K562 (cell line): ENCODE measurements at regions not wholly inside any gene's neighbourhood (a gene's known extent, or its start where the extent isn't known, plus 50 kb on each side); places are given as distances from the start of the nearest gene placed in this dataset.

Experiments used
- ATAC-seq: fragments of 200-7000 bp; cut with Tn5 transposase; 3 replicates; pipeline ENCODE4 v1.9.1; 2020; ENCODE audit warnings: moderate library complexity
- BruUV-seq: library from RNA; stranded (reverse); fragments of 400-500 nt; replicated peaks from 2 replicates; lab custom pipeline; 2021; lab: Mats Ljungman, UMichigan
- CTCF ChIA-PET: fragments of 300-600 bp; formaldehyde crosslinking; extraction: SDS; loops from one replicate; lab custom pipeline; 2021; ENCODE audit warnings: low intra/inter-chr PET ratio; lab: Yijun Ruan, JAX
- POLR2A ChIA-PET: fragments of 300-600, 350-650 bp; sonication (Branson Sonifier 250); formaldehyde crosslinking; extraction: SDS; loops from one replicate; lab custom pipeline; 2021; ENCODE audit warnings: antibody characterized with exemption, inconsistent platforms; lab: Yijun Ruan, JAX
- DNase-seq, 4 experiments: peaks; one replicate each; pipeline versions ENCODE4 v3.0.0 to v3.0.0-alpha.2; 2011 to 2018; ENCODE audit warnings: low spot score in 3 of 4, mixed read lengths in 3 of 4; ENCODE audit errors: extremely low read depth in 1 of 4
- FAIRE-seq: peaks from 2 replicates; lab custom pipeline; 2011; peaks lifted over from hg19 to GRCh38; lab: Jason Lieb, UNC
- H2AFZ ChIP-seq: 2 replicates; pipeline ENCODE4 v1.6.0; 2011; ENCODE audit warnings: low read depth, low read length, control low read depth, inconsistent platforms
- H3K27ac ChIP-seq: fragments of 200-600 bp; 3 replicates; pipeline ENCODE4 v1.8.0; 2011; ENCODE audit warnings: low read depth, mild to moderate bottlenecking, control low read depth, inconsistent platforms, low read length, moderate library complexity, mixed read lengths; ENCODE audit errors: extremely low read depth
- H3K27me3 ChIP-seq, 2 experiments: fragments of 300-600 bp in 1 of 2; 2 replicates in 1 of 2; 3 replicates in 1 of 2; pipeline versions ENCODE4 v1.6.0 to v1.8.0; 2011; ENCODE audit warnings: inconsistent platforms in 2 of 2, low read length in 2 of 2, mild to moderate bottlenecking in 1 of 2, mixed read lengths in 1 of 2, moderate library complexity in 1 of 2; ENCODE audit not compliant: control insufficient read depth in 2 of 2, insufficient read depth in 2 of 2
- H3K36me3 ChIP-seq: fragments of 300-600 bp; 3 replicates; pipeline ENCODE4 v1.8.0; 2011; ENCODE audit warnings: mild to moderate bottlenecking, low read length, inconsistent platforms; ENCODE audit not compliant: control insufficient read depth, insufficient read depth
- H3K4me1 ChIP-seq, 2 experiments: fragments of 200-600 bp in 1 of 2; replicated peaks in 1 of 2; 2 replicates in 1 of 2; 3 replicates in 1 of 2; pipeline versions ENCODE4 v1.5.1 to v1.8.0; 2011; ENCODE audit warnings: inconsistent platforms in 2 of 2, low read length in 2 of 2, mild to moderate bottlenecking in 1 of 2, mixed read lengths in 1 of 2, moderate library complexity in 1 of 2; ENCODE audit not compliant: control insufficient read depth in 2 of 2, insufficient read depth in 2 of 2
- H3K4me2 ChIP-seq: 2 replicates; pipeline ENCODE4 v1.6.1; 2011; ENCODE audit warnings: low read length, control low read depth, inconsistent platforms, mixed read lengths; ENCODE audit not compliant: insufficient read depth
- H3K4me3 ChIP-seq: fragments of 200-600 bp; sonication (generic), shearing (Covaris generic); 2 replicates; pipeline ENCODE4 v1.5.1; 2016; ENCODE audit warnings: control low read depth, inconsistent platforms
- H3K79me2 ChIP-seq: fragments of 200-600 bp; 3 replicates; pipeline ENCODE4 v1.8.0; 2011; ENCODE audit warnings: low read length, inconsistent platforms; ENCODE audit not compliant: control insufficient read depth, insufficient read depth
- H3K9ac ChIP-seq, 2 experiments: 2 replicates each; pipeline versions ENCODE4 v1.6.0 to v1.6.1; 2011; ENCODE audit warnings: low read depth in 2 of 2, low read length in 2 of 2, control low read depth in 1 of 2, inconsistent platforms in 1 of 2, mild to moderate bottlenecking in 1 of 2, mixed read lengths in 1 of 2; ENCODE audit not compliant: insufficient read depth in 1 of 2
- H3K9me1 ChIP-seq: one replicate; pipeline ENCODE4 v1.6.0; 2011; ENCODE audit warnings: inconsistent platforms, mild to moderate bottlenecking, low read length, moderate library complexity; ENCODE audit not compliant: control insufficient read depth, insufficient read depth
- H3K9me3 ChIP-seq: replicated peaks from 2 replicates; pipeline ENCODE4 v1.5.1; 2011; ENCODE audit warnings: low read depth, low read length, inconsistent platforms; ENCODE audit not compliant: control insufficient read depth, insufficient read depth
- H4K20me1 ChIP-seq: replicated peaks from 2 replicates; pipeline ENCODE4 v1.6.1; 2011; ENCODE audit warnings: low read length, inconsistent platforms, mixed read lengths; ENCODE audit not compliant: control insufficient read depth, insufficient read depth
- CREM ChIP-seq: IDR thresholded peaks from 2 replicates; pipeline ENCODE4 v1.6.1; 2014; ENCODE audit warnings: antibody characterized with exemption, low read depth
- ESRRA ChIP-seq: fragments of 450-650 bp; IDR thresholded peaks from 2 replicates; pipeline ENCODE4 v1.6.1; 2014; ENCODE audit warnings: low read depth, mild to moderate bottlenecking, moderate library complexity, borderline replicate concordance
- FOXA3 ChIP-seq, 2 experiments: fragments of 450-650 bp in 1 of 2; sonication (generic) in 1 of 2; formaldehyde crosslinking; IDR thresholded peaks in 1 of 2; conservative IDR thresholded peaks in 1 of 2; 2 replicates each; pipeline versions ENCODE4 v1.4.0 to v1.8.0; 2020 to 2022; ENCODE audit warnings: mild to moderate bottlenecking in 2 of 2, missing genetic modification reagents in 1 of 2
- IRF2 ChIP-seq: sonication (generic); formaldehyde crosslinking; IDR thresholded peaks from 2 replicates; pipeline ENCODE4 v1.8.1; 2022; ENCODE audit warnings: mild to moderate bottlenecking, missing genetic modification reagents
- IRF9 ChIP-seq: fragments of 450-650 bp; IDR thresholded peaks from 2 replicates; pipeline ENCODE4 v1.6.1; 2016; ENCODE audit warnings: missing biosample characterization, missing genetic modification characterization
- LARP7 ChIP-seq: fragments of 450-650 bp; IDR thresholded peaks from 2 replicates; pipeline ENCODE4 v1.6.1; 2016
- MBD2 ChIP-seq: sonication (generic); IDR thresholded peaks from 2 replicates; pipeline ENCODE4 v1.6.1; 2016; ENCODE audit warnings: low read depth, borderline replicate concordance
- POLR2AphosphoS5 ChIP-seq: IDR thresholded peaks from 2 replicates; pipeline ENCODE4 v1.6.1; 2011; ENCODE audit warnings: mild to moderate bottlenecking, low read depth, low read length, moderate library complexity; ENCODE audit not compliant: control insufficient read depth, insufficient read depth
- RBM34 ChIP-seq: fragments of 200-400 bp; formaldehyde crosslinking; IDR thresholded peaks from 2 replicates; pipeline ENCODE4 v1.6.1; 2018; ENCODE audit warnings: low read length, borderline replicate concordance; ENCODE audit not compliant: insufficient read depth
- SIRT6 ChIP-seq: IDR thresholded peaks from one replicate; pipeline ENCODE4 v1.6.1; 2012; ENCODE audit warnings: low read depth, mild to moderate bottlenecking, control low read depth, inconsistent platforms, low read length, moderate library complexity
- TCFL5 ChIP-seq: fragments of 250-450 bp; sonication (Bioruptor Pico); conservative IDR thresholded peaks from 2 replicates; pipeline ENCODE4 v1.6.1; 2021; ENCODE audit warnings: mild to moderate bottlenecking, moderate library complexity, matching md5 sums
- ZBTB7A ChIP-seq: IDR thresholded peaks from 2 replicates; pipeline ENCODE4 v1.6.1; 2011; ENCODE audit warnings: low read depth, mild to moderate bottlenecking, low read length, moderate library complexity, borderline replicate concordance; ENCODE audit not compliant: control insufficient read depth
- ZNF232 ChIP-seq: sonication (generic); formaldehyde crosslinking; IDR thresholded peaks from 2 replicates; pipeline ENCODE4 v1.8.0; 2022; ENCODE audit warnings: mild to moderate bottlenecking, missing genetic modification reagents
- WGBS: fragments of 100-300 bp; shearing (Covaris generic); methylation state at CpG from one replicate; pipeline ENCODE4 v1.1.6; 2016; ENCODE audit warnings: low coverage, mixed read lengths; ENCODE audit not compliant: insufficient coverage; ENCODE audit errors: missing lambda C conversion rate; 5-methylcytosine and 5-hydroxymethylcytosine counted together
- in situ Hi-C: fragments of 300-500 bp; cut with MboI; formaldehyde crosslinking; loops from 4 replicates; pipeline ENCODE4 v1.15.0; 2018; ENCODE audit warnings: inconsistent platforms, mixed read lengths
- intact Hi-C: fragments of 100-400 bp; cut with micrococcal nuclease; formaldehyde crosslinking; loops from 2 replicates; pipeline ENCODE4 v1.14.2; 2022
- TF ChIP-seq, protein P1 (sequence below): fragments of 450-650 bp; conservative IDR thresholded peaks from 2 replicates; pipeline ENCODE4 v1.6.1; 2016; ENCODE audit warnings: missing genetic modification characterization, low read depth, mild to moderate bottlenecking, missing compliant biosample characterization, moderate library complexity
- TF ChIP-seq, protein P2 (sequence below): fragments of 250-450 bp; sonication (Bioruptor Pico); IDR thresholded peaks from 2 replicates; pipeline ENCODE4 v1.5.0; 2020; ENCODE audit warnings: mild to moderate bottlenecking

DNA sequence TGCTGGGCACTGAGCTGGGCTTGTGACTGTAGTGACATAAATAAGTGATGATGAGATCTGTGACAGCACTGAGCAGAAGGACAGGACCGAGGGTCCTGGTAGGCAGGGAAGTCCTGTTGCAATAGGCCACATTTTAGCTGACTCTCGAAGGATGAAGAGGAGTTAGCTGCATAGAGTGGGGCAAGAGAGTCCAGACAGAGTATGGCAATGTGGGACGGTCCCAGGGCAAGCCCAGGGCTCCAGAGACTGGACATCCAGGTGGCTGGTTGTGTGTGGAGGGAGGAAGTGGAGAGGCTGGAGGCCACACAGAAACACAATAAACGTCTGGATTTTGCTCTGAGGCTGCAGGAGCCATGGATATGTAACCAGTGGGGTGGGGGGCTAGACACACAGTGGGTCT, 64.5 kb upstream of the ZNF423 start:
- H3K9ac ChIP-seq = no peak overlapping the region
- H3K9me3 ChIP-seq = no peaks in the 10 kb centered on the region
- FAIRE-seq (no peak), ATAC-seq (no peak)
- intact Hi-C loops (loop anchor here (2.0 to 5.0 kb wide), 2 partner anchors 64 to 513 kb away; partner anchors contain the start of gene ZNF423), in situ Hi-C loops (no loop called here)
- no peaks in the 10 kb centered on the region for H3K36me3 ChIP-seq
- WGBS = 0% methylated on average over 4 of the region's 4 CpGs
- no peaks in the 10 kb centered on the region for H3K9me1 ChIP-seq
- H3K27me3 ChIP-seq = peaks cover 2 to 29% of the 10 kb centered on the region in 2 experiments; a peak in 3 of 5 replicates
- no peaks in the 10 kb centered on the region for H3K79me2 ChIP-seq
- BruUV-seq = no TSS peak
- H4K20me1 ChIP-seq = 0 out of 2 replicates have a peak, but pooled peaks cover 4% of the 10 kb centered on the region
- H3K4me3 ChIP-seq = no peak overlapping the region
- no peak overlapping the region for H2AFZ ChIP-seq
- no peak overlapping the region for H3K4me2 ChIP-seq
- TF ChIP-seq, protein P1, sequence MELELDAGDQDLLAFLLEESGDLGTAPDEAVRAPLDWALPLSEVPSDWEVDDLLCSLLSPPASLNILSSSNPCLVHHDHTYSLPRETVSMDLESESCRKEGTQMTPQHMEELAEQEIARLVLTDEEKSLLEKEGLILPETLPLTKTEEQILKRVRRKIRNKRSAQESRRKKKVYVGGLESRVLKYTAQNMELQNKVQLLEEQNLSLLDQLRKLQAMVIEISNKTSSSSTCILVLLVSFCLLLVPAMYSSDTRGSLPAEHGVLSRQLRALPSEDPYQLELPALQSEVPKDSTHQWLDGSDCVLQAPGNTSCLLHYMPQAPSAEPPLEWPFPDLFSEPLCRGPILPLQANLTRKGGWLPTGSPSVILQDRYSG (tag) = no peak
- TF ChIP-seq IRF9 (tag) (no peak), MBD2 (no peak), ESRRA (no peak), TCFL5 (CRISPR knock-in tag) (no peak), CREM (no peak), LARP7 (no peak), ZBTB7A (no peak), ZNF232 (CRISPR knock-in tag) (no peak), POLR2AphosphoS5 (no peak), FOXA3 (CRISPR knock-in tag; conservative IDR thresholded peaks at IDR 0.05 in 1 of 2, IDR thresholded peaks at IDR 0.05 in 1 of 2) (no peak), SIRT6 (no peak), RBM34 (no peak), IRF2 (CRISPR knock-in tag) (no peak)
- TF ChIP-seq, protein P2, sequence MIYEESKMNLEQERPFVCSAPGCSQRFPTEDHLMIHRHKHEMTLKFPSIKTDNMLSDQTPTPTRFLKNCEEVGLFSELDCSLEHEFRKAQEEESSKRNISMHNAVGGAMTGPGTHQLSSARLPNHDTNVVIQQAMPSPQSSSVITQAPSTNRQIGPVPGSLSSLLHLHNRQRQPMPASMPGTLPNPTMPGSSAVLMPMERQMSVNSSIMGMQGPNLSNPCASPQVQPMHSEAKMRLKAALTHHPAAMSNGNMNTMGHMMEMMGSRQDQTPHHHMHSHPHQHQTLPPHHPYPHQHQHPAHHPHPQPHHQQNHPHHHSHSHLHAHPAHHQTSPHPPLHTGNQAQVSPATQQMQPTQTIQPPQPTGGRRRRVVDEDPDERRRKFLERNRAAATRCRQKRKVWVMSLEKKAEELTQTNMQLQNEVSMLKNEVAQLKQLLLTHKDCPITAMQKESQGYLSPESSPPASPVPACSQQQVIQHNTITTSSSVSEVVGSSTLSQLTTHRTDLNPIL (CRISPR knock-in tag) = no peak
- TF ChIP-seq, all 486 proteins: peak for 0
- no peak overlapping the region for H3K27ac ChIP-seq
- ChIA-PET POLR2A (no interaction called here), CTCF (interaction anchor here (0.5 kb wide), 1 partner anchor 597 kb away, joined by 3 read pairs; no protein-coding TSS in a partner anchor)
- no peaks in the 10 kb centered on the region; a peak in 2 of 5 replicates for H3K4me1 ChIP-seq
- no peak for DNase-seq
